ENCODE measurements at regions not wholly inside any gene's neighbourhood (a gene's known extent, or its start where the extent isn't known, plus 50 kb on each side); places are given as distances from the start of the nearest gene placed in this dataset.
"Not testable (repeated sequence)": the region's sequence is repeated elsewhere in the genome, so short reads cannot be mapped to it uniquely, and the experiment has no call there.

- H3K27me3 Mint-ChIP-seq, result peaks cover 0 to 2% of the 10 kb centered on the region in 2 donors
- no peak overlapping the region for H3K27ac Mint-ChIP-seq
- no peaks in the 10 kb centered on the region for H3K9me3 Mint-ChIP-seq
- no peaks in the 10 kb centered on the region for H3K4me1 Mint-ChIP-seq (ENCODE audit: low read depth in 2 of 2)
- no peak for DNase-seq (ENCODE audit: low spot score)
- no peak overlapping the region for H3K4me3 Mint-ChIP-seq
- no peaks in the 10 kb centered on the region for H3K36me3 Mint-ChIP-seq
- ATAC-seq, result no peak
These were observed 136.3 kb downstream of the TFAP2C start for GRCh38 chr20:56765172-56766073.

- Mint-ChIP-seq H3K27me3 (peaks cover 0 to 2% of the 10 kb centered on the region in 2 donors), H3K9me3 (no peaks in the 10 kb centered on the region), H3K4me1 (ENCODE audit: low read depth in 2 of 2) (no peaks in the 10 kb centered on the region), H3K27ac (no peak overlapping the region), H3K36me3 (no peaks in the 10 kb centered on the region), H3K4me3 (no peak overlapping the region)
- DNase-seq (ENCODE audit: low spot score), result no peak
- ATAC-seq, result no peak
These were observed 137.4 kb downstream of the TFAP2C start for GRCh38 chr20:56766528-56766927.

DNA sequence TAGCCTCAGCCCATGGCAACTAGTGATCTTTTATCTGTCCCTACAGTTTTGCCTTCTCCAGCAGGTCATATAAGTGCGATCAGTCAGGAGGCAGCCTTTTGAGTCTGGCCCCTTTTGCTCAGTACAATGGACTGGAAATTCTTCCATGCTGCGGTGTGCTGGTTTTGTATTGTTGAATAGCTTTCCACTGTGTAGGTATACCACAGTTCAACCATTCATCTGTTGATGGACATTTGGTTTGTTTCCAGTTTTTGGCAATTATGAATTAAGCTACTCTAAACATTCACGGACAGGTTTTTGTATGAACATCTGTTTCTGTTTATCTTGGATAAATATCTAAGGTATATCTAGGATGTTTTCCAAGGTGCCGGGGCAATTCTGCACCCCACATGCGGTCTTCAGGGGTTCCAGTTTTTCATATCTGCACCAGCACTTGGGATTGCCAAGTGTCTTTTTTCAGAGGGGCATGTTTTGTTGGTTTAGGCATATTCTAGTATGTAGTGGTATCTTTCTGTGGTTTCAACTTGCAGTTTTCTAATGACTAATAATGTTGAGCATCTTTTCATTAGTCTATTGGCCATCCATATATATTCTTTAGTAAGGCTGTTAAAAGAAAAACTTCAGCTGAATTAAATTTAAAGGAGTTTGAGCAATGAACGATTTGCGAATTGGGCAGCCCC is 141.0 kb downstream of the TFAP2C start:
- Mint-ChIP-seq H3K36me3 (no peaks in the 10 kb centered on the region), H3K27me3 (peaks cover 0 to 2% of the 10 kb centered on the region in 2 donors), H3K27ac (no peak overlapping the region), H3K4me1 (ENCODE audit: low read depth in 2 of 2) (no peaks in the 10 kb centered on the region), H3K9me3 (no peaks in the 10 kb centered on the region), H3K4me3 (no peak overlapping the region)
- ATAC-seq (no peak), DNase-seq (ENCODE audit: low spot score) (no peak)

- peaks cover 0 to 3% of the 10 kb centered on the region in 2 donors for H3K27me3 Mint-ChIP-seq
- ATAC-seq (no peak), DNase-seq (ENCODE audit: low spot score) (no peak)
- H3K36me3 Mint-ChIP-seq, result no peaks in the 10 kb centered on the region
- no peaks in the 10 kb centered on the region for H3K4me1 Mint-ChIP-seq (ENCODE audit: low read depth in 2 of 2)
- H3K27ac Mint-ChIP-seq, result no peak overlapping the region
- H3K9me3 Mint-ChIP-seq, result no peaks in the 10 kb centered on the region
- H3K4me3 Mint-ChIP-seq, result no peak overlapping the region
These were observed 144.6 kb downstream of the TFAP2C start for GRCh38 chr20:56773749-56774148.

GRCh38 chr20:56774873-56775272 is 145.8 kb downstream of the TFAP2C start:
- no peak for ATAC-seq
- no peaks in the 10 kb centered on the region for H3K36me3 Mint-ChIP-seq

DNA sequence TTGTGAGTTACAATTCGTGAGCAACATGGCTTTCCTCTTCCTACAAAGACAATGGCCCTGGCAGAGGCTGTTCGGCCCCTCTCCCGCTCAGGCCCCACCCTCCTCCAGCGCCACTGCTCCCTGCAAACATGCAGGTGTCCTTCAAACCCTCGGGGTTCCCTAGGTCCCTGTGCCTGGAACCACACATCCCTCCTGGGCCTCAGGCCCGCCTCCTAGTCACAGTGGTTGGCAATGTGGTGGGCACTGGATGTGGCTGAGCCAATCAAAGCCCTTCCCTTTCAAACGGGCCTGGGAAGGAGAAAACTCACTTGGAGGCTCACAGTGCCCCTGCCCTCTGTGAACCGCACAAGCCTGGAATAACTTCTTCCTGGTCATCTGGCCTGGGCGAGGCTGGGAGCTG is 147.2 kb downstream of the TFAP2C start:
- Mint-ChIP-seq H3K36me3 (no peaks in the 10 kb centered on the region), H3K27me3 (peaks cover 2 to 11% of the 10 kb centered on the region in 2 donors), H3K4me1 (ENCODE audit: low read depth in 2 of 2) (no peaks in the 10 kb centered on the region), H3K9me3 (no peaks in the 10 kb centered on the region), H3K4me3 (no peak overlapping the region), H3K27ac (no peak overlapping the region)
- DNase-seq (ENCODE audit: low spot score), result no peak
- ATAC-seq, result peak; percentile 52 to 58

More at GRCh38 chr20:56774873-56775272, 145.8 kb downstream of the TFAP2C start:
- H3K4me1 Mint-ChIP-seq (ENCODE audit: low read depth in 2 of 2), result no peaks in the 10 kb centered on the region
- H3K9me3 Mint-ChIP-seq, result no peaks in the 10 kb centered on the region
- H3K27ac Mint-ChIP-seq, result no peak overlapping the region
- no peak overlapping the region for H3K4me3 Mint-ChIP-seq
- DNase-seq (ENCODE audit: low spot score), result no peak
- H3K27me3 Mint-ChIP-seq, result peaks cover 0 to 9% of the 10 kb centered on the region in 2 donors

DNA sequence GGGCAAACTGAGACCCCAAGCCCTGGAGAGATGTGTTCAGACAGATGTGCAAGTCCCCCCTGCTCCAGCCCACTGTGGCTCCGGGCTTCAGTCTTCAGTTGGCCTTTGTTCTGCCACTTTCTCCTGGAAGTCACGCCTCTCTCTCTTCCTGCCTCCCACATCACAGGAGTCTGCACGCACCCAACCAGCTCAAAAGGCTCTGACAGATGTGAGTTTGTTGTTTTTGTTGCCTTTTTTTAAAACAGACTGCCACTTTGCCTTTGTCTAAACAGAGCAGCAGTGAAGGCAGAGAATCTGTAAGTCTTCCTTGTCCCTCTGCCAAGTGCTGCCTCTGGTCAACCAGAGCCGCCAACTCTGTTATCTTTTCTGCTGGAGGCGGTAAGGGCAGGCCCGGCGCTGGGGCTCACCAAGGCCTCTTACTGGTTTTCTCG is 149.7 kb downstream of the TFAP2C start:
- no peak for DNase-seq (ENCODE audit: low spot score)
- H3K4me3 Mint-ChIP-seq, result no peak overlapping the region
- no peaks in the 10 kb centered on the region for H3K36me3 Mint-ChIP-seq
- H3K27me3 Mint-ChIP-seq, result peaks cover 8 to 12% of the 10 kb centered on the region in 2 donors
- no peaks in the 10 kb centered on the region for H3K4me1 Mint-ChIP-seq (ENCODE audit: low read depth in 2 of 2)
- no peaks in the 10 kb centered on the region for H3K9me3 Mint-ChIP-seq
- H3K27ac Mint-ChIP-seq, result no peak overlapping the region
- ATAC-seq, result no peak

DNA sequence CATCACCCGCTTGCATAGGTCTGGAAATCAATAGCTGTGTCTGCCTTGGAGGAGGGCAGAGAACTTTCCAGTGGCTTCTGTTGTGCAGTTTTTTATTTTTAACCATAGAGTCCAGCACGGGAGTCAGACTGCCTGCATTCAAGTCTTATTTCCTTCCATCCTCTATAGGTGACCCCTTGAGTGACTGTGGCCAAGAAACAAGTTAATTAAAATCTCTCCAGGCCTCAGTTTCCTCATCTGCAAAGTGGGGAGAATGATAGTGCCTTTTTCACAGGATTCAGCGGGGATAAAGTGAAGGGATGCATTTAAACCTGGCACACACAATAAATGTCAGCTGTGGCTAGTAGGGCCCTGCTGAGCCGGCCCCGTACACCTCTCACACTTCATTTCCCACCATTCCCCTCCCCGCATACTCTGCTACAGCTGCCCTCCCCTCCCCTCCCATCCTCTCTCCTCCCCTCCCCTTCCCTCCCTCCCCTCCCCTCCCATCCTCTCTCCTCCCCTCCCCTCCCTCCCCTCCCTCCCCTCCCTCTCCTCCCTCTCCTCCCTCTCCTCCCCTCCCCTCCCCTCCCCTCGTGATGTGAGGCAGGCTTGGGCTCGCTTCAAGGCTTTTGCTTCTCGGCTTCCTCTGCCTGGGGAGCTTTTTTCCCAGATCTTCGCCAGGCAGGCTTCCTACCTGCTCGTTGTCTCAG is 150.5 kb downstream of the TFAP2C start:
- no peaks in the 10 kb centered on the region for H3K36me3 Mint-ChIP-seq

DNA sequence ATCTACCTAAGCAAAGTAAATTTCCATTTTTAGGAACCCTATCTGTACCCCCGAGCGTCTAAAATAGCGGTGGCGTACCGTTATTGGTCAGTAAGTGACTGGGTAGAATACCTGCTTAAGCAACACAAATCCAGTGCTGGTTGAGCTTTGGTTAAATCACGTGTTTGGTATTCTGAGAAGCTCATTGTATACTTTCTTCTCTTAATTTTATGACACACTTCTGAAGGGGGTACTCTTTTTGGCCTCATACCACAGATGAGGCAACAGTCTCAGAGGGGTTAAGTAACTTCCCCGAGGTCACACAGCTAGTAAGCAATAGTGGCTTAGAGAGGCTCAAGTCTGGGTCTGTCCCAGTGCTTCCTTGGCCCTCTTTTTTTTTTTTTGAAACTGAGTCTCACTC is 151.2 kb downstream of the TFAP2C start:
- no peak overlapping the region for H3K4me3 Mint-ChIP-seq
- no peak overlapping the region for H3K27ac Mint-ChIP-seq
- no peak for ATAC-seq
- peaks cover 8 to 12% of the 10 kb centered on the region in 2 donors for H3K27me3 Mint-ChIP-seq
- H3K4me1 Mint-ChIP-seq (ENCODE audit: low read depth in 2 of 2), result no peaks in the 10 kb centered on the region
- no peak for DNase-seq (ENCODE audit: low spot score)
- H3K9me3 Mint-ChIP-seq, result no peaks in the 10 kb centered on the region
- no peaks in the 10 kb centered on the region for H3K36me3 Mint-ChIP-seq

More for the DNA sequence above, 150.5 kb downstream of the TFAP2C start:
- no peaks in the 10 kb centered on the region for H3K9me3 Mint-ChIP-seq
- H3K4me3 Mint-ChIP-seq, result no peak overlapping the region
- ATAC-seq, result no peak
- DNase-seq (ENCODE audit: low spot score), result no peak
- H3K27me3 Mint-ChIP-seq, result peaks cover 8 to 12% of the 10 kb centered on the region in 2 donors
- H3K4me1 Mint-ChIP-seq (ENCODE audit: low read depth in 2 of 2), result no peaks in the 10 kb centered on the region
- H3K27ac Mint-ChIP-seq, result no peak overlapping the region

GRCh38 chr20:56781108-56781739 is 152.1 kb downstream of the TFAP2C start:
- Mint-ChIP-seq H3K27ac (no peak overlapping the region), H3K36me3 (no peaks in the 10 kb centered on the region), H3K4me1 (ENCODE audit: low read depth in 2 of 2) (no peaks in the 10 kb centered on the region), H3K4me3 (no peak overlapping the region), H3K27me3 (peaks cover 8 to 12% of the 10 kb centered on the region in 2 donors), H3K9me3 (no peaks in the 10 kb centered on the region)
- ATAC-seq (no peak), DNase-seq (ENCODE audit: low spot score) (no peak)

DNA sequence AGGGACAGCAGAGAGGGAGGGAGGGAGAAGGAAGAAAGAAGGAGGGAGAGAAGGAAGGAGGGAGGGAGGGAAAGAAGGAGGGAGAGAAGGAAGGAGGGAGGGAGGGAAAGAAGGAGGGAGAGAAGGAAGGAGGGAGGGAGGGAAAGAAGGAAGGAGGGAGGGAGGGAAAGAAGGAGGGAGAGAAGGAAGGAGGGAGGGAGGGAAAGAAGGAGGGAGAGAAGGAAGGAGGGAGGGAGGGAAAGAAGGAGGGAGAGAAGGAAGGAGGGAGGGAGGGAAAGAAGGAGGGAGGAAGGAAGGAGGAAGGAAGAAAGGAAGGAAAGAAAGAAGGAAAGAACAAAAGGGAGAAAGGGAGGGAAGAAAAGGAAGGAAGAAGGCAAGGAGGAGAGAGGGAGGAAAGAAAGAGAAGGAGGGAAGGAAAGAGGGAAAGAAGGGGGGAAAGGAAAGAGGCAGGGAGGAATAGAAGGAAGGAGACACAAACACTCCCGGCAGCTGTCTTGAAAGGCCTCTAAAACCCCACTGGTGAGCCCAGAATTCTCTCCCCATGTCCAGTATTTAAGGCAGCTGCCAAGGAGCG is 153.0 kb downstream of the TFAP2C start:
- not testable (repeated sequence) for H3K36me3 Mint-ChIP-seq; H3K4me1 Mint-ChIP-seq (ENCODE audit: low read depth in 2 of 2); H3K4me3 Mint-ChIP-seq; DNase-seq (ENCODE audit: low spot score); H3K27ac Mint-ChIP-seq; ATAC-seq; H3K9me3 Mint-ChIP-seq
- peaks cover 8 to 12% of the 10 kb centered on the region in 2 donors for H3K27me3 Mint-ChIP-seq

DNA sequence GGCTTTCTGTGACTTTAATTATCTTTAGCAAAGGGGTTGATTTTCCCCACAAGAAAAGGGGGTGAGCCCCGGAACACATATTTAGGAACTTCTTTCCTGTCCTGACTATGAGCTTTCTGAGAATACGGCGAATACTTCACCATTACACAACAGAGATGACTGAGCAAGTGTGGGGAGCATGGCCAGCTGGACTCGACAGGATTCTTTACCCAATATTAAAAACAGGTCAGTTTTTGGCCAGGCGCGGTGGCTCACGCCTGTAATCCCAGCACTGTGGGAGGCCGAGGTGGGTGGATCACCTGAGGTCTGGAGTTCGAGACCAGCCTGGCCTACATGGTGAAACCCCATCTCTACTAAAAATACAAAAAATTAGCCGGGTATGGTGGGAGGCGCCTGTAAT is 153.7 kb downstream of the TFAP2C start:
- not testable (repeated sequence) for H3K4me1 Mint-ChIP-seq (ENCODE audit: low read depth in 2 of 2); H3K9me3 Mint-ChIP-seq; DNase-seq (ENCODE audit: low spot score); H3K36me3 Mint-ChIP-seq; H3K27ac Mint-ChIP-seq; ATAC-seq; H3K4me3 Mint-ChIP-seq
- H3K27me3 Mint-ChIP-seq, result peaks cover 11 to 12% of the 10 kb centered on the region in 2 donors

DNA sequence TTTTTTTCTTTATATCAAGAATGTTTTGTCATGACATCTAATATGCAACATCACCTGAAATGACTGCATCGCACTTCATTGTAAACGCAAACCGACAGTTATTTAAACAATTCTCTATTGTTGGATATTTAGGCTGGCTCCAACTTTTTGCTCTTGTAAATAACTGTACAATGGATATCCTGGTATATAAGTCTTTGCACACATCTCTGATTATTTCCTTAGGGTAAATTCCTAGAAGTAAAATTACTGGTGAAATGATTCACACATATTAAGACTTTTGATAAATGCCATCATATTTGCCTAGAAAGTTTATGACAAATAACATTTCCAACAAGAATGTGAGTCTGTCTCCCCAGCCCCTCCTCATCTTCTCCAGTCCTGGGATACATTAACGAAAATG is 154.7 kb downstream of the TFAP2C start:
- ATAC-seq (no peak), DNase-seq (ENCODE audit: low spot score) (no peak)
- Mint-ChIP-seq H3K4me1 (ENCODE audit: low read depth in 2 of 2) (no peaks in the 10 kb centered on the region), H3K36me3 (no peaks in the 10 kb centered on the region), H3K27ac (no peak overlapping the region), H3K27me3 (peaks cover 10 to 16% of the 10 kb centered on the region in 2 donors), H3K9me3 (no peaks in the 10 kb centered on the region), H3K4me3 (no peak overlapping the region)
